ENCODE measurements at regions not wholly inside any gene's neighbourhood (a gene's known extent, or its start where the extent isn't known, plus 50 kb on each side); places are given as distances from the start of the nearest gene placed in this dataset.

GRCh38 chr3:104397713-104398112, 969.0 kb upstream of the ALCAM start:
- no peaks in the 10 kb centered on the region for H3K27me3 ChIP-seq (ENCODE audit: control insufficient read depth in 2 of 2, insufficient read depth in 1 of 2, low read length in 1 of 2)
- H3K4me1 ChIP-seq (ENCODE audit: control insufficient read depth in 2 of 2, insufficient read depth in 2 of 2, low read length in 2 of 2): no peaks in the 10 kb centered on the region
- H3K36me3 ChIP-seq (ENCODE audit: control insufficient read depth in 2 of 2, insufficient read depth in 2 of 2, low read length in 1 of 2): no peaks in the 10 kb centered on the region
- H3K27ac ChIP-seq (ENCODE audit: low read depth in 1 of 2, low read length in 1 of 2): no peak overlapping the region
- no peaks in the 10 kb centered on the region for H3K9me3 ChIP-seq (ENCODE audit: control insufficient read depth in 2 of 2, insufficient read depth in 1 of 2, low read length in 1 of 2)
- H3K4me3 ChIP-seq (ENCODE audit: low read length in 2 of 2): no peak overlapping the region
- 74% methylated on average over 1 of the region's 1 CpG for WGBS
- no peak for DNase-seq (ENCODE audit: low read depth in 6 of 9, low spot score in 9 of 9)

- Histone ChIP-seq H3K4me3 (ENCODE audit: low read length in 2 of 2) (no peak overlapping the region), H3K4me1 (ENCODE audit: control insufficient read depth in 2 of 2, insufficient read depth in 2 of 2, low read length in 2 of 2) (no peaks in the 10 kb centered on the region), H3K27ac (ENCODE audit: low read depth in 1 of 2, low read length in 1 of 2) (no peak overlapping the region), H3K27me3 (ENCODE audit: control insufficient read depth in 2 of 2, insufficient read depth in 1 of 2, low read length in 1 of 2) (no peaks in the 10 kb centered on the region), H3K36me3 (ENCODE audit: control insufficient read depth in 2 of 2, insufficient read depth in 2 of 2, low read length in 1 of 2) (no peaks in the 10 kb centered on the region), H3K9me3 (ENCODE audit: control insufficient read depth in 2 of 2, insufficient read depth in 1 of 2, low read length in 1 of 2) (no peaks in the 10 kb centered on the region)
- DNase-seq (ENCODE audit: low read depth in 6 of 9, low spot score in 9 of 9): no peak
- 93% methylated on average over 2 of the region's 2 CpGs for WGBS
Measured at GRCh38 chr3:104402902-104403301, 963.8 kb upstream of the ALCAM start.

- no peaks in the 10 kb centered on the region for H3K9me3 ChIP-seq (ENCODE audit: control insufficient read depth in 2 of 2, insufficient read depth in 1 of 2, low read length in 1 of 2)
- no peak overlapping the region for H3K4me3 ChIP-seq (ENCODE audit: low read length in 2 of 2)
- no peaks in the 10 kb centered on the region for H3K4me1 ChIP-seq (ENCODE audit: control insufficient read depth in 2 of 2, insufficient read depth in 2 of 2, low read length in 2 of 2)
- no peaks in the 10 kb centered on the region for H3K27me3 ChIP-seq (ENCODE audit: control insufficient read depth in 2 of 2, insufficient read depth in 1 of 2, low read length in 1 of 2)
- no peaks in the 10 kb centered on the region for H3K36me3 ChIP-seq (ENCODE audit: control insufficient read depth in 2 of 2, insufficient read depth in 2 of 2, low read length in 1 of 2)
- no peak overlapping the region for H3K27ac ChIP-seq (ENCODE audit: low read depth in 1 of 2, low read length in 1 of 2)
- DNase-seq (ENCODE audit: low read depth in 6 of 9, low spot score in 9 of 9): no peak
- 69% methylated on average over 4 of the region's 4 CpGs for WGBS
Measured at GRCh38 chr3:104411757-104412156, 955.0 kb upstream of the ALCAM start.

GRCh38 chr3:104412608-104413580, 953.8 kb upstream of the ALCAM start:
- Histone ChIP-seq H3K36me3 (ENCODE audit: control insufficient read depth in 2 of 2, insufficient read depth in 2 of 2, low read length in 1 of 2) (no peaks in the 10 kb centered on the region), H3K4me1 (ENCODE audit: control insufficient read depth in 2 of 2, insufficient read depth in 2 of 2, low read length in 2 of 2) (no peaks in the 10 kb centered on the region), H3K9me3 (ENCODE audit: control insufficient read depth in 2 of 2, insufficient read depth in 1 of 2, low read length in 1 of 2) (no peaks in the 10 kb centered on the region), H3K27ac (ENCODE audit: low read depth in 1 of 2, low read length in 1 of 2) (no peak overlapping the region), H3K27me3 (ENCODE audit: control insufficient read depth in 2 of 2, insufficient read depth in 1 of 2, low read length in 1 of 2) (no peaks in the 10 kb centered on the region), H3K4me3 (ENCODE audit: low read length in 2 of 2) (no peak overlapping the region)
- DNase-seq (ENCODE audit: low read depth in 6 of 9, low spot score in 9 of 9): no peak
- WGBS: 93% methylated on average over 9 of the region's 9 CpGs

GRCh38 chr3:104428337-104428925, 938.3 kb upstream of the ALCAM start:
- H3K36me3 ChIP-seq (ENCODE audit: control insufficient read depth in 2 of 2, insufficient read depth in 2 of 2, low read length in 1 of 2): no peaks in the 10 kb centered on the region
- no peak overlapping the region for H3K4me3 ChIP-seq (ENCODE audit: low read length in 2 of 2)
- DNase-seq (ENCODE audit: low read depth in 6 of 9, low spot score in 9 of 9): no peak
- H3K4me1 ChIP-seq (ENCODE audit: control insufficient read depth in 2 of 2, insufficient read depth in 2 of 2, low read length in 2 of 2): no peaks in the 10 kb centered on the region
- no peak overlapping the region for H3K27ac ChIP-seq (ENCODE audit: low read depth in 1 of 2, low read length in 1 of 2)
- no peaks in the 10 kb centered on the region for H3K9me3 ChIP-seq (ENCODE audit: control insufficient read depth in 2 of 2, insufficient read depth in 1 of 2, low read length in 1 of 2)
- H3K27me3 ChIP-seq (ENCODE audit: control insufficient read depth in 2 of 2, insufficient read depth in 1 of 2, low read length in 1 of 2): no peaks in the 10 kb centered on the region
- 81% methylated on average over 2 of the region's 2 CpGs for WGBS

GRCh38 chr3:104429727-104430126, 937.0 kb upstream of the ALCAM start:
- Histone ChIP-seq H3K4me3 (ENCODE audit: low read length in 2 of 2) (no peak overlapping the region), H3K27ac (ENCODE audit: low read depth in 1 of 2, low read length in 1 of 2) (no peak overlapping the region), H3K27me3 (ENCODE audit: control insufficient read depth in 2 of 2, insufficient read depth in 1 of 2, low read length in 1 of 2) (no peaks in the 10 kb centered on the region), H3K36me3 (ENCODE audit: control insufficient read depth in 2 of 2, insufficient read depth in 2 of 2, low read length in 1 of 2) (no peaks in the 10 kb centered on the region), H3K4me1 (ENCODE audit: control insufficient read depth in 2 of 2, insufficient read depth in 2 of 2, low read length in 2 of 2) (no peaks in the 10 kb centered on the region), H3K9me3 (ENCODE audit: control insufficient read depth in 2 of 2, insufficient read depth in 1 of 2, low read length in 1 of 2) (no peaks in the 10 kb centered on the region)
- no peak for DNase-seq (ENCODE audit: low read depth in 6 of 9, low spot score in 9 of 9)
- WGBS: 94% methylated on average over 3 of the region's 3 CpGs

GRCh38 chr3:104436506-104436905, 930.2 kb upstream of the ALCAM start:
- Histone ChIP-seq H3K27ac (ENCODE audit: low read depth in 1 of 2, low read length in 1 of 2) (no peak overlapping the region), H3K4me1 (ENCODE audit: control insufficient read depth in 2 of 2, insufficient read depth in 2 of 2, low read length in 2 of 2) (no peaks in the 10 kb centered on the region), H3K4me3 (ENCODE audit: low read length in 2 of 2) (no peak overlapping the region), H3K27me3 (ENCODE audit: control insufficient read depth in 2 of 2, insufficient read depth in 1 of 2, low read length in 1 of 2) (no peaks in the 10 kb centered on the region), H3K36me3 (ENCODE audit: control insufficient read depth in 2 of 2, insufficient read depth in 2 of 2, low read length in 1 of 2) (no peaks in the 10 kb centered on the region), H3K9me3 (ENCODE audit: control insufficient read depth in 2 of 2, insufficient read depth in 1 of 2, low read length in 1 of 2) (no peaks in the 10 kb centered on the region)
- DNase-seq (ENCODE audit: low read depth in 6 of 9, low spot score in 9 of 9): no peak
- 94% methylated on average over 1 of the region's 1 CpG for WGBS

- DNase-seq (ENCODE audit: low read depth in 6 of 9, low spot score in 9 of 9): no peak
- 78% methylated on average over 4 of the region's 4 CpGs for WGBS
- Histone ChIP-seq H3K9me3 (ENCODE audit: control insufficient read depth in 2 of 2, insufficient read depth in 1 of 2, low read length in 1 of 2) (no peaks in the 10 kb centered on the region), H3K4me3 (ENCODE audit: low read length in 2 of 2) (no peak overlapping the region), H3K27ac (ENCODE audit: low read depth in 1 of 2, low read length in 1 of 2) (no peak overlapping the region), H3K36me3 (ENCODE audit: control insufficient read depth in 2 of 2, insufficient read depth in 2 of 2, low read length in 1 of 2) (no peaks in the 10 kb centered on the region), H3K27me3 (ENCODE audit: control insufficient read depth in 2 of 2, insufficient read depth in 1 of 2, low read length in 1 of 2) (no peaks in the 10 kb centered on the region), H3K4me1 (ENCODE audit: control insufficient read depth in 2 of 2, insufficient read depth in 2 of 2, low read length in 2 of 2) (no peaks in the 10 kb centered on the region)
Measured at GRCh38 chr3:104437131-104437750, 929.5 kb upstream of the ALCAM start.

GRCh38 chr3:104437891-104438290, 928.8 kb upstream of the ALCAM start:
- 0% methylated on average over 1 of the region's 1 CpG for WGBS
- Histone ChIP-seq H3K36me3 (ENCODE audit: control insufficient read depth in 2 of 2, insufficient read depth in 2 of 2, low read length in 1 of 2) (no peaks in the 10 kb centered on the region), H3K4me3 (ENCODE audit: low read length in 2 of 2) (no peak overlapping the region), H3K4me1 (ENCODE audit: control insufficient read depth in 2 of 2, insufficient read depth in 2 of 2, low read length in 2 of 2) (no peaks in the 10 kb centered on the region), H3K27me3 (ENCODE audit: control insufficient read depth in 2 of 2, insufficient read depth in 1 of 2, low read length in 1 of 2) (no peaks in the 10 kb centered on the region), H3K27ac (ENCODE audit: low read depth in 1 of 2, low read length in 1 of 2) (no peak overlapping the region), H3K9me3 (ENCODE audit: control insufficient read depth in 2 of 2, insufficient read depth in 1 of 2, low read length in 1 of 2) (no peaks in the 10 kb centered on the region)
- no peak for DNase-seq (ENCODE audit: low read depth in 6 of 9, low spot score in 9 of 9)
